Smooth muscle cell (in vitro differentiated cells): ENCODE measurements at regions not wholly inside any gene's neighbourhood (a gene's known extent, or its start where the extent isn't known, plus 50 kb on each side); places are given as distances from the start of the nearest gene placed in this dataset.
"Not testable (repeated sequence)": the region's sequence is repeated elsewhere in the genome, so short reads cannot be mapped to it uniquely, and the experiment has no call there.

Experiments used
- DNase-seq: peaks from one replicate; lab custom pipeline; 2025; ENCODE audit not compliant: unreplicated experiment; lab: John Stamatoyannopoulos, UW
- H2AFZ ChIP-seq: fragments of 200-600 bp; sonication (generic); 2 replicates; pipeline ENCODE4 v1.6.0; 2016; ENCODE audit warnings: antibody characterized with exemption, low read depth, mild to moderate bottlenecking
- H3F3A ChIP-seq: fragments of 200-600 bp; sonication (generic); 2 replicates; pipeline ENCODE4 v1.6.0; 2017; ENCODE audit warnings: antibody characterized with exemption, low read depth
- H3K27ac ChIP-seq: fragments of 200-600 bp; sonication (generic); 2 replicates; pipeline ENCODE4 v1.5.1; 2016; ENCODE audit warnings: low read depth, mild to moderate bottlenecking
- H3K27me3 ChIP-seq: fragments of 200-600 bp; sonication (generic); 2 replicates; pipeline ENCODE4 v1.6.1; 2016; ENCODE audit warnings: low read depth, mild to moderate bottlenecking
- H3K36me3 ChIP-seq: fragments of 200-600 bp; sonication (generic); 2 replicates; pipeline ENCODE4 v1.5.1; 2016; ENCODE audit warnings: low read depth
- H3K4me1 ChIP-seq: fragments of 200-600 bp; sonication (generic); 2 replicates; pipeline ENCODE4 v1.5.1; 2016; ENCODE audit warnings: low read depth
- H3K4me2 ChIP-seq: fragments of 200-600 bp; sonication (generic); 2 replicates; pipeline ENCODE4 v1.6.0; 2016; ENCODE audit warnings: mild to moderate bottlenecking
- H3K4me3 ChIP-seq: fragments of 200-600 bp; sonication (generic); 2 replicates; pipeline ENCODE4 v1.5.1; 2016; ENCODE audit warnings: mild to moderate bottlenecking
- H3K79me2 ChIP-seq: fragments of 200-600 bp; sonication (generic); 2 replicates; pipeline ENCODE4 v1.6.0; 2016; ENCODE audit warnings: low read depth, mild to moderate bottlenecking
- H3K9ac ChIP-seq: fragments of 200-600 bp; sonication (generic); 2 replicates; pipeline ENCODE4 v1.6.0; 2016; ENCODE audit warnings: low read depth
- H3K9me3 ChIP-seq: fragments of 200-600 bp; sonication (generic); replicated peaks from 2 replicates; pipeline ENCODE4 v1.5.1; 2016; ENCODE audit warnings: low read depth
- H4K20me1 ChIP-seq: fragments of 200-600 bp; sonication (generic); 2 replicates; pipeline ENCODE4 v1.6.0; 2016; ENCODE audit warnings: low read depth
- WGBS: methylation state at CpG from one replicate; pipeline ENCODE4 v1.1.7; 2016; ENCODE audit warnings: low lambda C conversion rate; 5-methylcytosine and 5-hydroxymethylcytosine counted together
- TF ChIP-seq, protein P1 (sequence below): fragments of 200-600 bp; sonication (generic); IDR thresholded peaks from 2 replicates; pipeline ENCODE4 v1.5.1; 2017; ENCODE audit warnings: borderline replicate concordance, mild to moderate bottlenecking, antibody characterized with exemption; ENCODE audit not compliant: insufficient read depth, poor library complexity, severe bottlenecking

DNA sequence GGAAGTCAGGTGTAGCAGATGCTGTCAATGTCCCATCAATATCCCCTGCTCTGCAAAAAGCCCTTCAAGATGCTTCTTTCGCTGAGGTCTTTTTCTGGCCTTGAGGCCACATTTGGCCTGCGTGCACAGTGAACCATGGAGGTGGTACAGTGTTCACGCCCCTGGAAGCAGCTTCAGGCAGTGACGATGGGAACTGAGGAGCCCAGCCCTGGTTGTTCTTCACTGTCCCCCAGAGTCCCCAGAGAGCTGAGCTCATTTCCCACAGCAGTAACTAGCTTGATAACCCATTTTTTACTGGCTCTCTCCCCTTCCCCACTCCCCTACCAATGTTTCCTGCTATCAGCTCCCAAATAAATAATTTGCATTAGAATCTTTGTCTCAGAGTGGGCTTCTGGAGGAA is 76.5 kb downstream of the OLIG1 start:
- H3K9me3 ChIP-seq: no peaks in the 10 kb centered on the region
- peaks cover 26% of the 10 kb centered on the region for H3K27me3 ChIP-seq
- 82% methylated on average over 4 of the region's 4 CpGs for WGBS

DNA sequence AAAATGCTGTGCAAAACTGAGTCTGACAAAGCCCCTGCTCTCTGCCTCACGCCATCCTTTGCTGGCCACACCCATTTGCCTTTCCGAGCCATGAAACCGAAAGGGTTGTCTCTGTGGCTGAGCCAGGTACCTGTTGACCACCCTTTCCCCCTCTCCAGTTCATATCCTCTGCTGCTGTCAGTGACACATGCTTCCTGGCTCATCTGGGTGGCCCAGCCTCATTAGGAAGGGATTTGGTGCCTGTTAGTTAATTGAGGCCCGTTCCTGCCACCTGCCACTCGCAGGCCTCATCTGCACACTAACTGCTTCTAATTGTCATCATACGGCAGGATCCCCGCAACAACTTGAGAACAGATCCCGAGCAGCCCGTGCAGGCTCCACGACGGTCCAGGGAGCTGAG is 79.2 kb downstream of the OLIG1 start:
- Histone ChIP-seq H3K27ac (no peak overlapping the region), H3K9me3 (no peaks in the 10 kb centered on the region), H3K79me2 (no peaks in the 10 kb centered on the region), H3K36me3 (no peaks in the 10 kb centered on the region), H3K9ac (no peak overlapping the region), H3K4me3 (no peak overlapping the region), H3K4me2 (no peak overlapping the region), H4K20me1 (no peaks in the 10 kb centered on the region), H3K4me1 (no peaks in the 10 kb centered on the region), H2AFZ (no peak overlapping the region), H3F3A (no peaks in the 10 kb centered on the region), H3K27me3 (peaks cover 18% of the 10 kb centered on the region)
- 76% methylated on average over 11 of the region's 11 CpGs for WGBS
- no peak for DNase-seq
- TF ChIP-seq, protein P1, sequence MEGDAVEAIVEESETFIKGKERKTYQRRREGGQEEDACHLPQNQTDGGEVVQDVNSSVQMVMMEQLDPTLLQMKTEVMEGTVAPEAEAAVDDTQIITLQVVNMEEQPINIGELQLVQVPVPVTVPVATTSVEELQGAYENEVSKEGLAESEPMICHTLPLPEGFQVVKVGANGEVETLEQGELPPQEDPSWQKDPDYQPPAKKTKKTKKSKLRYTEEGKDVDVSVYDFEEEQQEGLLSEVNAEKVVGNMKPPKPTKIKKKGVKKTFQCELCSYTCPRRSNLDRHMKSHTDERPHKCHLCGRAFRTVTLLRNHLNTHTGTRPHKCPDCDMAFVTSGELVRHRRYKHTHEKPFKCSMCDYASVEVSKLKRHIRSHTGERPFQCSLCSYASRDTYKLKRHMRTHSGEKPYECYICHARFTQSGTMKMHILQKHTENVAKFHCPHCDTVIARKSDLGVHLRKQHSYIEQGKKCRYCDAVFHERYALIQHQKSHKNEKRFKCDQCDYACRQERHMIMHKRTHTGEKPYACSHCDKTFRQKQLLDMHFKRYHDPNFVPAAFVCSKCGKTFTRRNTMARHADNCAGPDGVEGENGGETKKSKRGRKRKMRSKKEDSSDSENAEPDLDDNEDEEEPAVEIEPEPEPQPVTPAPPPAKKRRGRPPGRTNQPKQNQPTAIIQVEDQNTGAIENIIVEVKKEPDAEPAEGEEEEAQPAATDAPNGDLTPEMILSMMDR: no peak

More for the DNA sequence above, 76.5 kb downstream of the OLIG1 start:
- TF ChIP-seq, protein P1: no peak
- no peaks in the 10 kb centered on the region for H3F3A ChIP-seq
- no peaks in the 10 kb centered on the region for H3K4me1 ChIP-seq
- H3K27ac ChIP-seq: no peak overlapping the region
- no peak overlapping the region for H3K9ac ChIP-seq
- no peak overlapping the region for H2AFZ ChIP-seq
- H3K79me2 ChIP-seq: no peaks in the 10 kb centered on the region
- H3K4me3 ChIP-seq: no peak overlapping the region
- no peak for DNase-seq
- no peaks in the 10 kb centered on the region for H3K36me3 ChIP-seq
- no peaks in the 10 kb centered on the region for H4K20me1 ChIP-seq
- H3K4me2 ChIP-seq: no peak overlapping the region

DNA sequence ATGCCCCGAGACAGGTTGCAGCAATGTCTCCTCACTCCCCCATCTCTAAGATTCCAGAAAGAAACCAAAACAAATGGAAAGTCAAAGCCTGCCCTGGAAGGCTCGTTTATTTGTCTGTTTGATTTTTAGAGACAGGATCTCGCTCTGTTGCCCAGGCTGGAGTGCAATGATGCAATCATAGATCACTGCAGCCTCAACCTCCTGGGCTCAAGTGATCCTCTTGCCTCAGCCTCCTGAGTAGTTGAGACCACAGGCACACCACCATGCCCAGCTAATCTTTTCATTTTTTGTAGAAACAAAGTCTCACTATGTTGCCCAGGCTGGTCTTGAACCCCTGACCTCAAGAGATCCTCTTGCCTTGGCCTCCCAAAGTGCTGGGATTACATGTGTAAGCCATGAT is 78.8 kb upstream of the IFNAR2 start:
- not testable (repeated sequence) for H3K79me2 ChIP-seq, H3K9me3 ChIP-seq, H2AFZ ChIP-seq, H3F3A ChIP-seq, H3K36me3 ChIP-seq, H3K9ac ChIP-seq, H3K4me3 ChIP-seq, H3K4me1 ChIP-seq, H3K27ac ChIP-seq, H4K20me1 ChIP-seq, H3K4me2 ChIP-seq, DNase-seq
- 82% methylated on average over 3 of the region's 3 CpGs for WGBS
- peaks cover 17% of the 10 kb centered on the region for H3K27me3 ChIP-seq

DNA sequence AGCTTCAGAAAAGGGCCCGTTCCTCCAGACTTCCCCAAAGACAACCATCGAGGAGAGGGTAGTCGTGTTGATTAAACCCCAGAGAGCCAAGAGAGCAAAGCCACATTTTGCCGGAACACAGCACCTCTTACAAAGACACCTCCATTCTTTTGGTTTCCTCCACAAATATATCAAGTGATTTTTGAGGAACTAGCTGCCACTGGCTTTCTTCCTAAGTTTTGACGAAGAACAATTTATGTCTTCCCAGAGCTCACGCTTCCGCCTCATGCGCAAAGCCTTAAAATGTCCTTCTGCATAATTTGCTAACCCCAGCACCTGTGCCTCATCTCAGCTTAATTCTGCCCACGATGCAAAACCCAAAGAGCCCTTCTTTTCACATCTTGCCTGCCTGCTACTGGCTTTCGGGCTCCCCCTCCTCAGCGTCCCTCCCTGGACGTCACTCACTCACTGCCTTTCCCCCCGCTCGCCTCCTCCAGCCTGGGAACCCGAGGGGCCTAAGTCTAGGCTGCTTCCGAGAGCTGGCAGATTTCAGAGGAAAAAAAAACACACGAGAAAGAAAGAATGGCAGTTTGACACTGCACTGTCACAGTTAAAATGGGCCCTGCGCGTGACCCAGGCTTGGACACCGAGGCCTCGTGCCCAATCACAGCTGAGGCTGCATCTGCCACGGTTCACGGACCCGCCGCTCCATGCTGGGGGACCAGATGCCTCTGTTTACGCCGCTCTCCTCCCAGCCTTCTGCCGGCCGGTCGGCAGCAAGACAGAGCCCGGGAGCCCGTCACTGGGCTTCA is 77.6 kb upstream of the IFNAR2 start:
- H4K20me1 ChIP-seq: no peaks in the 10 kb centered on the region
- no peak for DNase-seq
- no peak overlapping the region for H3K4me2 ChIP-seq
- H2AFZ ChIP-seq: no peak overlapping the region
- no peaks in the 10 kb centered on the region for H3K79me2 ChIP-seq
- H3K27me3 ChIP-seq: peaks cover 5% of the 10 kb centered on the region
- H3F3A ChIP-seq: no peaks in the 10 kb centered on the region
- H3K27ac ChIP-seq: no peak overlapping the region
- H3K9me3 ChIP-seq: no peaks in the 10 kb centered on the region
- no peak overlapping the region for H3K9ac ChIP-seq
- no peak overlapping the region for H3K4me3 ChIP-seq
- H3K36me3 ChIP-seq: no peaks in the 10 kb centered on the region
- H3K4me1 ChIP-seq: no peaks in the 10 kb centered on the region
- 81% methylated on average over 32 of the region's 32 CpGs for WGBS
- TF ChIP-seq, protein P1: no peak
